Stomach (tissue), 8 donors: ENCODE measurements at regions not wholly inside any gene's neighbourhood (a gene's known extent, or its start where the extent isn't known, plus 50 kb on each side); places are given as distances from the start of the nearest gene placed in this dataset.

ENCODE experiments used
- DNase-seq, 2 donors: peaks; one replicate each; pipeline versions ENCODE4 v3.0.0 to v3.0.0-alpha.2; 2013 to 2019
- H3K27ac ChIP-seq, 5 donors: fragments of 200-600 bp in 4 of 5; sonication (generic) in 4 of 5; one replicate each; pipeline ENCODE4 v1.5.1; 2013 to 2019; ENCODE audit warnings: mild to moderate bottlenecking in 1 of 5, moderate library complexity in 1 of 5
- H3K27me3 ChIP-seq, 3 donors: fragments of 200-600 bp; sonication (generic); one replicate each; pipeline ENCODE4 v1.5.1; 2017 to 2019; ENCODE audit warnings: mixed run types in 1 of 3
- H3K36me3 ChIP-seq, 4 donors: fragments of 200-600 bp; sonication (generic); 1 replicate in 3 of 4; 2 replicates in 1 of 4; pipeline ENCODE4 v1.5.1; 2016 to 2019
- H3K4me1 ChIP-seq, 4 donors: fragments of 200-600 bp; sonication (generic); one replicate each; pipeline ENCODE4 v1.5.1; 2016 to 2019
- H3K4me3 ChIP-seq, 4 donors: fragments of 200-600 bp; sonication (generic) in 3 of 4; one replicate each; pipeline ENCODE4 v1.5.1; 2016 to 2019; ENCODE audit warnings: mild to moderate bottlenecking in 1 of 4
- H3K9me3 ChIP-seq, 4 donors: fragments of 200-600 bp; sonication (generic); one replicate each; pipeline ENCODE4 v1.5.1; 2016 to 2019
- EP300 ChIP-seq: sonication (generic); formaldehyde crosslinking; IDR thresholded peaks from one replicate; pipeline ENCODE4 v1.6.1; 2017; ENCODE audit warnings: antibody characterized with exemption
- POLR2A ChIP-seq, 4 donors: fragments of 450-650 bp; IDR thresholded peaks; one replicate each; pipeline ENCODE4 v1.6.1; 2016; ENCODE audit warnings: antibody characterized with exemption in 4 of 4, control low read depth in 2 of 4, mild to moderate bottlenecking in 1 of 4, moderate library complexity in 1 of 4
- POLR2AphosphoS5 ChIP-seq, 3 donors: sonication (generic); formaldehyde crosslinking; IDR thresholded peaks; one replicate each; pipeline ENCODE4 v1.6.1; 2016; ENCODE audit warnings: antibody characterized with exemption in 3 of 3
- WGBS, 5 donors: extraction: QIAGEN DNeasy Blood & Tissue Kit in 3 of 5; methylation state at CpG; one replicate each; pipeline versions ENCODE4 v1.1.5 to v1.1.7; 2013 to 2018; 5-methylcytosine and 5-hydroxymethylcytosine counted together
- intact Hi-C: fragments of 100-400 bp; cut with DNase I; formaldehyde crosslinking; loops from one replicate; pipeline ENCODE4 v1.15.1; 2023; ENCODE audit warnings: low total_unique reads
- TF ChIP-seq, protein P1 (sequence below), 7 experiments: fragments of 450-650 bp in 4 of 7; fragments of 200-600 bp in 3 of 7; sonication (generic) in 3 of 7; IDR thresholded peaks; one replicate each; pipeline ENCODE4 v1.5.1; 2016 to 2019; ENCODE audit warnings: antibody characterized with exemption in 7 of 7, control low read depth in 2 of 7, mild to moderate bottlenecking in 1 of 7
- donor health status: healthy with polysubstance abuse.
- donor health status: Bipolar disorder and iron deficiency.
- donor health status: healthy.

DNA sequence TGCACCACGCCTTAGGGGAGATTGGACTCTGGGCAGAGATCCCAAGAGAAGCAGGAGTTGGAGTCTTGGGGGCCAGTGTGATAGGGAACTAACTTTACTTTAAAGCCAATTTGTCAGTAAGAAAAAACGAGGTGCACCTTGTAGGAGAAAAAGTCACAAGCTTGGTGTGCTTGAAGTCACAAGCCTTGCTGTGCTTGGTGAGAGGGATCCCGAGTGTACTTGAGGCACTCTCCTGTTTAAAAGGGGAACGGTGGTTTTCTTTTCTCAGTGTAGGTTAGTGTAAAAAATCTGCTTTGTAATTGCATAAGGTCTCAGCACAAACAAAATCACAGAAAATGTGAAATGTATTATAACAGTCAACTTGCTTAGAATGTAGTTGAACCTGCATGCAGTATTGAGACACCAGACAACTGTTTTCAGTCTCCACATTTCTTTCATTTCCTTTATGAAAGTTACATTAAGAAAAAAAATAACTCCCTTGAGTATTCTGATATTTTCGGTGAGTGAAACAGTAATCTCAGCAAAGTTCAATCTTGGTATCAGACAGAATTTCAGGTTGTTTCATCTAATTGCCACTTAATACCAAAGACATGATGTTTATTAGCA lies 111.1 kb upstream of the DUSP22 start:
- WGBS, 5 donors, result 51 to 56% (median 54%) methylated on average over 5 of the region's 5 CpGs
- H3K27ac ChIP-seq, result no peak overlapping the region
- no peaks in the 10 kb centered on the region for H3K9me3 ChIP-seq
- H3K27me3 ChIP-seq, result peaks cover 0 to 13% (median 0%) of the 10 kb centered on the region in 3 donors
- no peak for DNase-seq
- TF ChIP-seq EP300 (no peak), POLR2AphosphoS5 (IDR thresholded peaks at IDR 0.05) (no peak), POLR2A (IDR thresholded peaks at IDR 0.05) (no peak)
- TF ChIP-seq, protein P1, sequence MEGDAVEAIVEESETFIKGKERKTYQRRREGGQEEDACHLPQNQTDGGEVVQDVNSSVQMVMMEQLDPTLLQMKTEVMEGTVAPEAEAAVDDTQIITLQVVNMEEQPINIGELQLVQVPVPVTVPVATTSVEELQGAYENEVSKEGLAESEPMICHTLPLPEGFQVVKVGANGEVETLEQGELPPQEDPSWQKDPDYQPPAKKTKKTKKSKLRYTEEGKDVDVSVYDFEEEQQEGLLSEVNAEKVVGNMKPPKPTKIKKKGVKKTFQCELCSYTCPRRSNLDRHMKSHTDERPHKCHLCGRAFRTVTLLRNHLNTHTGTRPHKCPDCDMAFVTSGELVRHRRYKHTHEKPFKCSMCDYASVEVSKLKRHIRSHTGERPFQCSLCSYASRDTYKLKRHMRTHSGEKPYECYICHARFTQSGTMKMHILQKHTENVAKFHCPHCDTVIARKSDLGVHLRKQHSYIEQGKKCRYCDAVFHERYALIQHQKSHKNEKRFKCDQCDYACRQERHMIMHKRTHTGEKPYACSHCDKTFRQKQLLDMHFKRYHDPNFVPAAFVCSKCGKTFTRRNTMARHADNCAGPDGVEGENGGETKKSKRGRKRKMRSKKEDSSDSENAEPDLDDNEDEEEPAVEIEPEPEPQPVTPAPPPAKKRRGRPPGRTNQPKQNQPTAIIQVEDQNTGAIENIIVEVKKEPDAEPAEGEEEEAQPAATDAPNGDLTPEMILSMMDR (IDR thresholded peaks at IDR 0.05), result no peak
- intact Hi-C loops, result no loop called here
- H3K4me1 ChIP-seq, result peaks cover 0 to 3% (median 0%) of the 10 kb centered on the region in 4 donors
- H3K36me3 ChIP-seq, result no peaks in the 10 kb centered on the region
- no peak overlapping the region for H3K4me3 ChIP-seq

DNA sequence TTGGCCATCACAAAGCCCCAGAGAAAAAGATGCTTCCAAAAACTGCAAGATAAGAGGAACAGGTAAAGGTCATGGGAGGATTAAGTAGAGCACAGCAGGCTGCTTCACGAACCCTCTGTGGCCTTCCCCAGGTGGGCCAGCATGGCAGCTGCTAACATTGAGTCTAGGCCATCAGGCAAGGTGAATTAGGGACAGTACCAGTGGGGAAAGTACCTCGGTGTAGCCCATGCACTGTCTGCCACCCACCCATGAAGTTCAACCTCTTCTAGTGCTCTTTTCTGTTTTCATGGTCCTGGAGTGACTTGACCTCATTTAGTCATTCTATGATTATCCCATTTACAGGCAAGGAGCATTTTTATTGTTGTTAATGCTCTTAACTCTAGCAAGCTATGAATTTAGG lies 108.6 kb upstream of the DUSP22 start:
- no peak for DNase-seq
- Histone ChIP-seq H3K27me3 (peaks cover 0 to 7% (median 0%) of the 10 kb centered on the region in 3 donors), H3K9me3 (no peaks in the 10 kb centered on the region), H3K27ac (no peak overlapping the region), H3K4me3 (no peak overlapping the region), H3K4me1 (peaks cover 0 to 20% (median 8%) of the 10 kb centered on the region in 4 donors), H3K36me3 (no peaks in the 10 kb centered on the region)
- 78 to 87% (median 86%) methylated on average over 2 of the region's 2 CpGs for WGBS, 5 donors
- TF ChIP-seq POLR2AphosphoS5 (IDR thresholded peaks at IDR 0.05), result no peak
- no peak for TF ChIP-seq POLR2A (IDR thresholded peaks at IDR 0.05)
- TF ChIP-seq, protein P1 (IDR thresholded peaks at IDR 0.05), result no peak
- TF ChIP-seq EP300, result no peak
- intact Hi-C loops, result no loop called here

DNA sequence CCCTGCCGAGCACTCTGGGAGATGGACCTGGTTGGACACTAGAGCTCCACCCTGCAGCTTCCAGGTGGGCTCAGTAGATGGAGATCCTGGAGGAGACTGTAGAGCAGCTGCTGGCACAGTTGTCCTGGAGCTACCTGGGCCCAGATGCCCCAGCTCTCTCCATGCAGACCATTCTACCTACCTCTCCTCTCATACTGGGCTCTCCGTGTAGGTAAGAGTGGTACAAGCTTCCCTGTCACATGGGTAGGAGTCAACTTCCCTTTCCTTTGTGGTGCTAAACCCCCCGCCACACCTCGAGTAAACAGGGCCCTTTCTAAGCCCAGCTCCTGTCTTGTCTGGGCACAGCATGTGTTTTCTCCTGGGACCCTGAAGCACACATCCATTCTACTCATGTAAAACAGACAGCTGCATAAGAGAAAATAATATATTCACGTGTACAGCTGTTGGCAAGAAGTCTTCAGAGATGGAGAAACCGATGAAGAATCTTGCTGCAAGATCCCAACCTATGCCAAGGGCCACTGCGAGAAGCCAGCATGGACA lies 108.1 kb upstream of the DUSP22 start:
- 67 to 76% (median 72%) methylated on average over 7 of the region's 7 CpGs for whole genome bisulfite sequencing, 5 donors
- H3K4me3 ChIP-seq, result no peak overlapping the region
- TF ChIP-seq EP300 (no peak), POLR2AphosphoS5 (IDR thresholded peaks at IDR 0.05) (no peak), POLR2A (IDR thresholded peaks at IDR 0.05) (no peak)
- TF ChIP-seq, protein P1 (IDR thresholded peaks at IDR 0.05), result no peak
- H3K4me1 ChIP-seq, result peaks cover 0 to 21% (median 8%) of the 10 kb centered on the region in 4 donors
- no peak overlapping the region for H3K27ac ChIP-seq
- H3K27me3 ChIP-seq, result peaks cover 0 to 6% (median 0%) of the 10 kb centered on the region in 3 donors
- intact Hi-C loops, result no loop called here
- H3K9me3 ChIP-seq, result no peaks in the 10 kb centered on the region
- DNase-seq, result no peak
- no peaks in the 10 kb centered on the region for H3K36me3 ChIP-seq

DNA sequence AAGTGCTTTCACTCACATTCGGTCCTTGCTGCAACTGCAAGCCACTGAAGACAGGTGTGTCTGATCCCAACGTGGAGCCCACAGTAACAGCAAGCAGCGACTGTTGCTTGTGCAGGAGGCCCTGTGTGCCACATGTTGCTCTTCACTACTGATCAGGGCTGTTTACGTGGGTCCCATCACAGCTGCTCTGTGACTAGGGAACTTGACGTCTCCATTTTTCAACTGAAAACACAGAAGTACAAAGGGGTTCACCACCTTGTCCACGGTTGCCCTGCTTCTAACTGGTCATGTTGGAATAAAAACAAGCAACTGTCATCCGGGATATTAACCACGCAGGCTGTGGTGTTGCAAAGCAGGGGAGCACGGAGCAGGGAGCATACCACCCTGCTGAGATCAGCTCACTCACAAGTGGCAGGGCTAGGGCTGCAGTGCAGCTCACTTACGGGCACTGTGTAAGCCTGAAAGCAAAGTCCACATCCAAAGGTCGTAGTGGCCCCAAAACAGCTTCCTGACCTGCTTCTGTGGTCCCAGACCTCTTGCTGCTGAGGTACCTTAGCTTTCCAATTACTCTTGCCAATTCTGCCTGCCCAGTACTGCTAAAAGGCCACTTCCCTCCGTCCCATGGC lies 105.8 kb upstream of the DUSP22 start:
- WGBS, 5 donors, result 58 to 77% (median 69%) methylated on average over 12 of the region's 12 CpGs
- no peaks in the 10 kb centered on the region for H3K27me3 ChIP-seq
- H3K27ac ChIP-seq, result peak overlapping the region in 2 of 5 donors; percentile 22 to 75
- intact Hi-C loops, result no loop called here
- DNase-seq, result peak; percentile 19 to 49
- no peak overlapping the region for H3K4me3 ChIP-seq
- H3K4me1 ChIP-seq, result peaks cover 0 to 21% (median 8%) of the 10 kb centered on the region in 4 donors
- H3K36me3 ChIP-seq, result no peaks in the 10 kb centered on the region
- TF ChIP-seq POLR2AphosphoS5 (IDR thresholded peaks at IDR 0.05), result peak; percentile 8 to 59 (median 37)
- no peak for TF ChIP-seq EP300
- TF ChIP-seq, protein P1 (IDR thresholded peaks at IDR 0.05), result no peak
- TF ChIP-seq POLR2A (IDR thresholded peaks at IDR 0.05), result no peak
- H3K9me3 ChIP-seq, result no peaks in the 10 kb centered on the region
